Central memory CD8-positive, alpha-beta T cell (primary cell): ENCODE measurements at regions not wholly inside any gene's neighbourhood (a gene's known extent, or its start where the extent isn't known, plus 50 kb on each side); places are given as distances from the start of the nearest gene placed in this dataset.
A peak's percentile ranks its signal among the peaks of the same experiment; 100 is the strongest.

ENCODE experiments used
- ATAC-seq: fragments of 150-1000 bp; cut with Tn5 transposase; replicated peaks from 2 replicates; pipeline ENCODE4 v1.10.0; 2022; ENCODE audit warnings: mild to moderate bottlenecking, moderate FRiP score, moderate number of reproducible peaks; ENCODE audit not compliant: poor library complexity, severe bottlenecking; ENCODE audit errors: extremely low read depth
- DNase-seq, 2 donors: peaks; one replicate each; pipeline ENCODE4 v3.0.0; 2021; ENCODE audit warnings: low spot score in 2 of 2
- H3K27ac Mint-ChIP-seq: one replicate; pipeline ENCODE4 v1.8.0; 2022; ENCODE audit warnings: low read depth, mild to moderate bottlenecking, moderate library complexity, mixed read lengths
- H3K27me3 Mint-ChIP-seq: one replicate; pipeline ENCODE4 v1.8.0; 2022; ENCODE audit warnings: mixed read lengths
- H3K36me3 Mint-ChIP-seq: one replicate; pipeline ENCODE4 v1.8.0; 2022; ENCODE audit warnings: mild to moderate bottlenecking, moderate library complexity, mixed read lengths; ENCODE audit not compliant: insufficient read depth
- H3K4me1 Mint-ChIP-seq: one replicate; pipeline ENCODE4 v1.8.0; 2022; ENCODE audit warnings: mixed read lengths
- H3K4me3 Mint-ChIP-seq: one replicate; pipeline ENCODE4 v1.8.0; 2022; ENCODE audit warnings: mild to moderate bottlenecking, moderate library complexity, mixed read lengths
- H3K9me3 Mint-ChIP-seq: one replicate; pipeline ENCODE4 v1.8.0; 2022; ENCODE audit warnings: mixed read lengths

- H3K27ac Mint-ChIP-seq, result no peak overlapping the region
- H3K27me3 Mint-ChIP-seq, result no peaks in the 10 kb centered on the region
- H3K36me3 Mint-ChIP-seq, result no peaks in the 10 kb centered on the region
- no peak overlapping the region for H3K4me3 Mint-ChIP-seq
- DNase-seq (no peak), ATAC-seq (no peak)
- no peaks in the 10 kb centered on the region for H3K9me3 Mint-ChIP-seq
- H3K4me1 Mint-ChIP-seq, result peaks cover 25% of the 10 kb centered on the region
Observed at GRCh38 chrX:39866229-39866628, 231.5 kb downstream of the BCOR start.

GRCh38 chrX:39869846-39870601 is 227.7 kb downstream of the BCOR start:
- H3K9me3 Mint-ChIP-seq, result no peaks in the 10 kb centered on the region
- ATAC-seq, result peak; percentile 88
- peaks cover 24% of the 10 kb centered on the region for H3K4me1 Mint-ChIP-seq
- DNase-seq, result peak; percentile 40 to 73
- H3K27ac Mint-ChIP-seq, result peak overlapping the region; percentile 99
- H3K36me3 Mint-ChIP-seq, result peaks cover 3% of the 10 kb centered on the region
- no peaks in the 10 kb centered on the region for H3K27me3 Mint-ChIP-seq
- peak overlapping the region; percentile 80 for H3K4me3 Mint-ChIP-seq

GRCh38 chrX:39871648-39872047 is 226.1 kb downstream of the BCOR start:
- Mint-ChIP-seq H3K27ac (no peak overlapping the region), H3K9me3 (no peaks in the 10 kb centered on the region), H3K4me1 (peaks cover 24% of the 10 kb centered on the region), H3K27me3 (no peaks in the 10 kb centered on the region), H3K4me3 (no peak overlapping the region), H3K36me3 (peaks cover 3% of the 10 kb centered on the region)
- no peak for DNase-seq
- no peak for ATAC-seq

DNA sequence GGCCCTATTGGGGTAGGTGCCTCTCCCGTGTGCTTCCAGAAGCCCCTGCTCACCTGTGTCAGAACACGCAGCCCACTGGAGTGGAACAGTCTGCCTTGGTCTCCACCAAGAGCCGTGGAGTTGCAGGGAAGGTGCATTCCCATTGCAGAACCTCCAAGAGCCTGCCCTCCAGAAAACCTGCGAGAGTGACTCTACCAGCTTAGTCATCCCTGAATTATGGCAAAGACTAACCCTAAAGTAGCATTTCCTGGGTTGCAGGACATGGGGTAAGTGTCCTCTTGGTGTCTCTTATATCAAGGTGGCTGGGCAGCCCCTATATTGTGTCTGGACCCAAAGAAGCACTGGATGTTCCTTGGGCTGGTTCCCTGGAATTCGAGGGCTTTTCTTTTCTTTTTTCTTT is 224.6 kb downstream of the BCOR start:
- no peak overlapping the region for H3K4me3 Mint-ChIP-seq
- DNase-seq (no peak), ATAC-seq (no peak)
- H3K27ac Mint-ChIP-seq, result no peak overlapping the region
- no peaks in the 10 kb centered on the region for H3K9me3 Mint-ChIP-seq
- peaks cover 20% of the 10 kb centered on the region for H3K4me1 Mint-ChIP-seq
- peaks cover 3% of the 10 kb centered on the region for H3K36me3 Mint-ChIP-seq
- H3K27me3 Mint-ChIP-seq, result no peaks in the 10 kb centered on the region

- H3K4me3 Mint-ChIP-seq, result no peak overlapping the region
- H3K36me3 Mint-ChIP-seq, result peaks cover 3% of the 10 kb centered on the region
- H3K27ac Mint-ChIP-seq, result no peak overlapping the region
- H3K4me1 Mint-ChIP-seq, result peaks cover 15% of the 10 kb centered on the region
- H3K9me3 Mint-ChIP-seq, result no peaks in the 10 kb centered on the region
- H3K27me3 Mint-ChIP-seq, result no peaks in the 10 kb centered on the region
- peak; percentile 12 for ATAC-seq
- peak in 1 of 2 donors; percentile 10 for DNase-seq
Observed at GRCh38 chrX:39874202-39874816, 223.4 kb downstream of the BCOR start.

- Mint-ChIP-seq H3K27ac (no peak overlapping the region), H3K4me1 (peaks cover 6% of the 10 kb centered on the region), H3K36me3 (peaks cover 3% of the 10 kb centered on the region), H3K27me3 (no peaks in the 10 kb centered on the region), H3K4me3 (no peak overlapping the region), H3K9me3 (no peaks in the 10 kb centered on the region)
- DNase-seq (no peak), ATAC-seq (no peak)
Observed at GRCh38 chrX:39875834-39876628, 221.7 kb downstream of the BCOR start.

DNA sequence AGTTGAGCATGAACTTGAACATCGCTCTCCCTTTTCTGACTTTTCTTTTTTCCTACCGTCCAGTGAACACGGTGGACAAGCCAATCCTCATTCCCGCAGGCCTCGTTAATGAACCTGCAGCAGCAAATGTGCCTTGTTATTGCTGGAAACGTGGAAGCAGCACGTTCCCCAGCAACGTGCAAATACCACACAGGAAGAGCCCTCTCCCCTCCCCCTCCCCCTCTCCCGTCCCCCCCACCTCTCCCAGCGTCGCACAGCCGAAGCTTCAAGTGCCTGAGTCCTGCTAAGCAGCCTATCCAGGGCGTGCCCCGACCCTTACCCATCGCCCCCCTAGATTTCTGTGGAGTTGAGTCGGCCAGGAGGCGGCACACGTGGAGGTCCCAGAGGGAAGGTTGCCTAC is 219.9 kb downstream of the BCOR start:
- Mint-ChIP-seq H3K27me3 (no peaks in the 10 kb centered on the region), H3K4me3 (no peak overlapping the region), H3K4me1 (peaks cover 6% of the 10 kb centered on the region), H3K9me3 (peaks cover under 1% of the 10 kb centered on the region), H3K27ac (no peak overlapping the region), H3K36me3 (peaks cover 3% of the 10 kb centered on the region)
- no peak for ATAC-seq
- no peak for DNase-seq

DNA sequence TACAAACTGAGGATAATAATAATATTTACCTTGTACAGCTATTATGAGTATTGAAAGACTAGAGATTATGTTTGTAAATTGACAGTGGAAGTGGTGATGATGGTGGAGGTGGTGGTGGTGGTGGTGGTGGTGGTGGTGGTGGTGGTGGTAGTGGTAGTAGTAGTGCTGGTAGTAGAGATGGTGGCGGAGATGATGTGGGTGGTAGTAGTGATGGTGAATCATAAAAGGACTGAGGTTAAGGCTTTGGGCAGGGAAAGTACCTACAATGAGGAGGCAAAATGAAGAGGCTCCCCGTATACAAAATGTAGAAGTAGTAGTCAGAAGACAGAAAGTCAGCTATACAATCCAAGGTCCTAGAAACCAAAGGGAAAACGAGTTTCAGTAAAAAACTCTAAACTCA is 214.1 kb downstream of the BCOR start:
- peaks cover 2% of the 10 kb centered on the region for H3K36me3 Mint-ChIP-seq
- peak overlapping the region; percentile 72 for H3K27ac Mint-ChIP-seq
- ATAC-seq, result peak; percentile 40
- peaks cover 11% of the 10 kb centered on the region for H3K9me3 Mint-ChIP-seq
- no peaks in the 10 kb centered on the region for H3K27me3 Mint-ChIP-seq
- no peak overlapping the region for H3K4me3 Mint-ChIP-seq
- DNase-seq, result no peak
- H3K4me1 Mint-ChIP-seq, result peaks cover 13% of the 10 kb centered on the region

DNA sequence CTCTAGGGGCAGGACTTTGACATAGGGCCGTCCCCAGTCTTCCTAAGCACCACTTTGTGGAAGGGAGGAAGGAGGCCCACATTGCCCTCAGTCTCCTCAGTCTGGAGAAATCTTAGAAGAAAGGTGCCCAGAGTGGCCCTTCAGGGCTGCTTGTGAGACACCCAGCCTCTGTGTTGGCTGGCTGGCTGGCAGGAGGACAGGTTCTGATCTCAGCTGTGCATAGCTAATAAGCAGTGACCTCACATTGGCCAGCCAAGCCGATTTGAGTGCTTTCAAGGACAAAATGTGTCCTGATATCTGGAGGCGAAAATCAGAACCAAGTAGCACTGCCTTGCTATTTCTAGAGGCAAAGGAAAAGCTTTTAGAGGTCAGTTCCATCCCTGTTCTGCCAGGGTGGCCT is 211.5 kb downstream of the BCOR start:
- DNase-seq, result no peak
- Mint-ChIP-seq H3K4me3 (no peak overlapping the region), H3K36me3 (peaks cover 2% of the 10 kb centered on the region), H3K27me3 (no peaks in the 10 kb centered on the region), H3K27ac (no peak overlapping the region), H3K4me1 (peaks cover 13% of the 10 kb centered on the region), H3K9me3 (peaks cover 11% of the 10 kb centered on the region)
- ATAC-seq, result no peak

DNA sequence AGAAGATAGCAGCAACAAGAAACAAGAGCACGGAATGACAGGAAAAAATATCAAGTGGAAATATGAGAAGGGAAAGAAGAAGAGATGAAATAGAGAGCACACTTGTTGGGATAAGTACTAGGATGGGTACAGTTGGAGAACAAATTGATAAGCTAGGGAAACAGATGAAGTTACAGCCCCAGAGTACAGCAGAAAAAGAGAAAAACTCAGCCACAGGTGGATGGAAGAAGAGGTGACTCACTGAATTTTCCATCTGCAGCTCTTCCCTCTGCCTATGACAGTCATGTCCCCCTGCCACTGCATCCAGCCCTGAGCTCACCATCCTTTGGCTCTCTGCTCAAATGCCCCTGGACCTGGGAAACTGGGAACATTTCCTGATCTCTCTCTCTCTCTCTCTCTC is 209.0 kb downstream of the BCOR start:
- Mint-ChIP-seq H3K4me1 (peaks cover 4% of the 10 kb centered on the region), H3K27me3 (no peaks in the 10 kb centered on the region), H3K27ac (no peak overlapping the region), H3K9me3 (peaks cover 2% of the 10 kb centered on the region), H3K36me3 (no peaks in the 10 kb centered on the region), H3K4me3 (no peak overlapping the region)
- no peak for ATAC-seq
- no peak for DNase-seq

GRCh38 chrX:39889704-39890103 is 208.1 kb downstream of the BCOR start:
- Mint-ChIP-seq H3K27ac (no peak overlapping the region), H3K36me3 (no peaks in the 10 kb centered on the region), H3K27me3 (no peaks in the 10 kb centered on the region)

DNA sequence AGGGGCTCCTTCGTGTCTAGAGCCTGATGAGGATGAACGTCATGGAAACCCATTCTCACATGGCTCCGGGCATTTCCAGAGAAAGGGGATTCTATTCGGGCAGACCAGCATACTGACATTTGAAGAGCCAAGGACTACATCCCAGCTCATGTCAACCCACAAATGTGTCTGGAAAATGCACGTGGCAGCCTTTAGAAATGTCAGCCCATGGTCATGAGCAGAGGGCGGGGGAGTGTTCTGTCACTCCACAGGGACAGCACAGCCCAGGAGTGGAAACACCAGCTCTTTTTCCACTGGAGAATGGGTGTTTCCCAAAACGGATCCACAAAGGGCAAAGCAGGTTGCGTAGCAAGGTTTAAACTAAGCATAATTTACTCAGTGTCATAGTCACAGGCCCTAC is 207.0 kb downstream of the BCOR start:
- ATAC-seq, result no peak
- Mint-ChIP-seq H3K36me3 (no peaks in the 10 kb centered on the region), H3K9me3 (no peaks in the 10 kb centered on the region), H3K27me3 (no peaks in the 10 kb centered on the region), H3K27ac (no peak overlapping the region), H3K4me1 (no peaks in the 10 kb centered on the region), H3K4me3 (no peak overlapping the region)
- DNase-seq, result no peak

More at GRCh38 chrX:39889704-39890103, 208.1 kb downstream of the BCOR start:
- Mint-ChIP-seq H3K9me3 (no peaks in the 10 kb centered on the region), H3K4me3 (no peak overlapping the region), H3K4me1 (no peaks in the 10 kb centered on the region)
- ATAC-seq (no peak), DNase-seq (no peak)

DNA sequence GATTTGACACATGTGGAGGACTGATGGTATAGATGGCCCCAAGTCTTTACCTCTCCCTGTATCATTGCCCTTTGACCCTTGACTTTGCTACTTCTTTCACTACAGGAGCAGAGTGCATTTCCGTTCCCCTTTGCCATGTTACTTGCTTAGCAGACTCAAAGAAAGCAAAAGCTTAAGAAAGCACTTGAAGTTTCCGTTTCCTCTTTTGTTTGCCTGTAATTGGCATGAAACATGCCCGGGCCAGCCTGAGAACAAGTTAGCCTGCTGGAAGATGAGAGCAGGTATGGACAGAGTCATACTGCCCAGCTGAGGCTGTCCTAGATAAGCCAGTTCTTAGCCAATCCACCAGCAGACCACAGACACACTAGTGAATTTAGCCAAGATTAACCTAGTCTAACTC is 206.0 kb downstream of the BCOR start:
- H3K4me3 Mint-ChIP-seq, result no peak overlapping the region
- H3K9me3 Mint-ChIP-seq, result no peaks in the 10 kb centered on the region
- no peaks in the 10 kb centered on the region for H3K27me3 Mint-ChIP-seq
- H3K27ac Mint-ChIP-seq, result no peak overlapping the region
- H3K36me3 Mint-ChIP-seq, result no peaks in the 10 kb centered on the region
- ATAC-seq (no peak), DNase-seq (no peak)
- H3K4me1 Mint-ChIP-seq, result no peaks in the 10 kb centered on the region
